AG04450 (cell line): ENCODE measurements at regions not wholly inside any gene's neighbourhood (a gene's known extent, or its start where the extent isn't known, plus 50 kb on each side); places are given as distances from the start of the nearest gene placed in this dataset.

Experiments
- CTCF ChIA-PET: fragments of 300-600, 350-600 bp; formaldehyde crosslinking; extraction: SDS; loops from one replicate; lab custom pipeline; 2022; ENCODE audit warnings: antibody characterized with exemption, inconsistent platforms; lab: Charles Lee
- POLR2A ChIA-PET: fragments of 350-600 bp; formaldehyde crosslinking; extraction: SDS; loops from one replicate; lab custom pipeline; 2021; ENCODE audit warnings: antibody characterized with exemption, inconsistent platforms; lab: Yijun Ruan, JAX
- DNase-seq: peaks from one replicate; pipeline ENCODE4 v3.0.0-alpha.2; 2011; ENCODE audit warnings: low read depth, low spot score
- H3K27ac ChIP-seq: one replicate; pipeline ENCODE4 v1.5.1; 2012; ENCODE audit warnings: low read depth, low read length, control low read depth
- H3K27me3 ChIP-seq: one replicate; pipeline ENCODE4 v1.6.0; 2012; ENCODE audit warnings: low read length; ENCODE audit not compliant: control insufficient read depth, insufficient read depth
- H3K4me3 ChIP-seq: 2 replicates; pipeline ENCODE4 v1.5.1; 2011; ENCODE audit warnings: mild to moderate bottlenecking, low read depth, low read length, control low read depth
- H3K9me3 ChIP-seq: 2 replicates; pipeline ENCODE4 v1.5.1; 2012; ENCODE audit warnings: low read length; ENCODE audit not compliant: control insufficient read depth, insufficient read depth
- TF ChIP-seq, protein P1 (sequence below): IDR thresholded peaks from 2 replicates; pipeline ENCODE4 v1.5.1; 2011; ENCODE audit warnings: low read depth, low read length, control low read depth, inconsistent platforms

DNA sequence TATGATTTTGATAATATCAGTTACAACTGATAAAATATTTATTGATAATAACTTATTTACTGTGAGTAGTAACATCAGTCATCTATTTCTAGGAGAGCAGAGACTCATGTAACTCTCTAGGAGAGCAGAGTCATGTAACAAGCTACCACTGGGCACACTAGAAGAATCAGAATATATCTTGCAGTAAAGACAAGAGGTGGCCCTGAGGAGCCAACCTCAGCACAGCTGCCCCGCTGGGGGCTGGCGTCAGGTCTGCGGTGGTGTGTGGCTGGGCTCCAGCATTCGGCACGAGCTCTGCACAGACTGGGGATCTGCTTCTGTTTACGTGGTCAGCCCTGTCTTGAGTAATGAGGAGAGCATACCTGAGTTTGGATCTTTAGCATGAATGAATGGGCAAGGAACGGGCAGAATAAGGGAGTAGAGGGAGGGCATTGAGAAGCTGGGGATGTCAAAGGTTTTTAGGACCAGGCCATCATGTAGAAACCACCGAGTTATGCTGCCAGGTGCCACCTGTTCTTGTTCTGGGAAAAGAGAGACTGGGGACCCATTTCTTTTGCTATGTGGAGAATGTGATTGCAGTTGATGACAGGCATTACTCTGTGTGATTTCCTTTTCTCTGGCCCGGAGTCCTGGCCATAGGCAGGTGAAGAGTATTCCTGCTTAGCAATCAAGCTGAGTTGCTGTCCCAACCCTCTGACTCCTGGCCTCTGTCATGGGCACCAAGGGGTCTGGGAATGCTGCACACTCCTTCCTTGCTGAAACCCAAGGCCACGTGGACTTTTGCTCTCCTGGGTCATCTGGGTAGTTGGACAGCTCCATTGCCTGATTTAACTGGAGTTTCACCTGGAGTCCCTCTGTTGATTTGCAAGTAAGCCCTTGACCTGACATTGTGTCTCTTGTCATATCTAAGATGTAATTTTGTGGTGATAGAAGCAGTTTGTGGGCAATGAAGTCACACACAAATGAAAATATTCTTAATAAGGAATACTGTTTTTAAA lies 50.9 kb upstream of the HEPHL1 start:
- no peaks in the 10 kb centered on the region; the same call in 1 of the 2 replicates for H3K9me3 ChIP-seq
- ChIA-PET POLR2A (interaction anchor here (0.5 kb wide), 1 partner anchor 158 kb away, joined by 3 read pairs; no protein-coding TSS in a partner anchor), CTCF (interaction anchor here (1.5 kb wide), 1 partner anchor 14 kb away, joined by 3 read pairs; no protein-coding TSS in a partner anchor)
- TF ChIP-seq, protein P1, sequence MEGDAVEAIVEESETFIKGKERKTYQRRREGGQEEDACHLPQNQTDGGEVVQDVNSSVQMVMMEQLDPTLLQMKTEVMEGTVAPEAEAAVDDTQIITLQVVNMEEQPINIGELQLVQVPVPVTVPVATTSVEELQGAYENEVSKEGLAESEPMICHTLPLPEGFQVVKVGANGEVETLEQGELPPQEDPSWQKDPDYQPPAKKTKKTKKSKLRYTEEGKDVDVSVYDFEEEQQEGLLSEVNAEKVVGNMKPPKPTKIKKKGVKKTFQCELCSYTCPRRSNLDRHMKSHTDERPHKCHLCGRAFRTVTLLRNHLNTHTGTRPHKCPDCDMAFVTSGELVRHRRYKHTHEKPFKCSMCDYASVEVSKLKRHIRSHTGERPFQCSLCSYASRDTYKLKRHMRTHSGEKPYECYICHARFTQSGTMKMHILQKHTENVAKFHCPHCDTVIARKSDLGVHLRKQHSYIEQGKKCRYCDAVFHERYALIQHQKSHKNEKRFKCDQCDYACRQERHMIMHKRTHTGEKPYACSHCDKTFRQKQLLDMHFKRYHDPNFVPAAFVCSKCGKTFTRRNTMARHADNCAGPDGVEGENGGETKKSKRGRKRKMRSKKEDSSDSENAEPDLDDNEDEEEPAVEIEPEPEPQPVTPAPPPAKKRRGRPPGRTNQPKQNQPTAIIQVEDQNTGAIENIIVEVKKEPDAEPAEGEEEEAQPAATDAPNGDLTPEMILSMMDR, result no peak
- no peak overlapping the region for H3K4me3 ChIP-seq
- H3K27ac ChIP-seq, result no peak overlapping the region
- H3K27me3 ChIP-seq, result peaks cover 8% of the 10 kb centered on the region
- no peak for DNase-seq
